ENCODE measurements at regions not wholly inside any gene's neighbourhood (a gene's known extent, or its start where the extent isn't known, plus 50 kb on each side); places are given as distances from the start of the nearest gene placed in this dataset.

DNA sequence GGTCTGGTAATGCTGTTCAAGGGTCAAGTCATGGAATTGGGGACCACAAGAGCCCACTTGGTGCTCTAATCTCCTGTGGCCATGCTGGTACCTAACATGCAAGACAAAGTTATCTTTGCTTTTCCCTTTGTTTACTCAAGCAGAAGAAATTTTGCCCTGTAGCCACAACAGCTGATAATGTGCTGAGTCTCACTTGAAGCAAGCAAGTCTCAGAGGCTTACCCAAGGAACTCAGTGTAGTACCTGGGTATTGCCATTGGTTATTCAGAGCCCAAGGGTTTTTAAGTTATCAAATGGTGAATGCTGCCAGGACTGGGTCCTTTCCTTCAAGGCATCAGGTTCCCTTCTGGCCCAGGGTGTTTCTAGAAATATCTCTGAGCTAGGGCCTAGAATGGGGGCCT is 198.9 kb upstream of the RNPC3 start:
- no peak for TF ChIP-seq POLR2A (IDR thresholded peaks at IDR 0.05)
- TF ChIP-seq, protein P1, sequence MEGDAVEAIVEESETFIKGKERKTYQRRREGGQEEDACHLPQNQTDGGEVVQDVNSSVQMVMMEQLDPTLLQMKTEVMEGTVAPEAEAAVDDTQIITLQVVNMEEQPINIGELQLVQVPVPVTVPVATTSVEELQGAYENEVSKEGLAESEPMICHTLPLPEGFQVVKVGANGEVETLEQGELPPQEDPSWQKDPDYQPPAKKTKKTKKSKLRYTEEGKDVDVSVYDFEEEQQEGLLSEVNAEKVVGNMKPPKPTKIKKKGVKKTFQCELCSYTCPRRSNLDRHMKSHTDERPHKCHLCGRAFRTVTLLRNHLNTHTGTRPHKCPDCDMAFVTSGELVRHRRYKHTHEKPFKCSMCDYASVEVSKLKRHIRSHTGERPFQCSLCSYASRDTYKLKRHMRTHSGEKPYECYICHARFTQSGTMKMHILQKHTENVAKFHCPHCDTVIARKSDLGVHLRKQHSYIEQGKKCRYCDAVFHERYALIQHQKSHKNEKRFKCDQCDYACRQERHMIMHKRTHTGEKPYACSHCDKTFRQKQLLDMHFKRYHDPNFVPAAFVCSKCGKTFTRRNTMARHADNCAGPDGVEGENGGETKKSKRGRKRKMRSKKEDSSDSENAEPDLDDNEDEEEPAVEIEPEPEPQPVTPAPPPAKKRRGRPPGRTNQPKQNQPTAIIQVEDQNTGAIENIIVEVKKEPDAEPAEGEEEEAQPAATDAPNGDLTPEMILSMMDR (IDR thresholded peaks at IDR 0.05), result no peak
- TF ChIP-seq POLR2AphosphoS5 (IDR thresholded peaks at IDR 0.05), result no peak

Data from upper lobe of left lung (tissue), 4 donors.